Activated CD4-positive, alpha-beta T cell treated with anti-CD3 and anti-CD28 coated beads for 24 hours (primary cell): ENCODE measurements at regions not wholly inside any gene's neighbourhood (a gene's known extent, or its start where the extent isn't known, plus 50 kb on each side); places are given as distances from the start of the nearest gene placed in this dataset.
A peak's percentile ranks its signal among the peaks of the same experiment; 100 is the strongest.
"Not testable (repeated sequence)": the region's sequence is repeated elsewhere in the genome, so short reads cannot be mapped to it uniquely, and the experiment has no call there.

Experiments
- DNase-seq, 2 donors: peaks; one replicate each; pipeline ENCODE4 v3.0.0-alpha.2; 2020; ENCODE audit warnings: low read depth in 2 of 2

DNA sequence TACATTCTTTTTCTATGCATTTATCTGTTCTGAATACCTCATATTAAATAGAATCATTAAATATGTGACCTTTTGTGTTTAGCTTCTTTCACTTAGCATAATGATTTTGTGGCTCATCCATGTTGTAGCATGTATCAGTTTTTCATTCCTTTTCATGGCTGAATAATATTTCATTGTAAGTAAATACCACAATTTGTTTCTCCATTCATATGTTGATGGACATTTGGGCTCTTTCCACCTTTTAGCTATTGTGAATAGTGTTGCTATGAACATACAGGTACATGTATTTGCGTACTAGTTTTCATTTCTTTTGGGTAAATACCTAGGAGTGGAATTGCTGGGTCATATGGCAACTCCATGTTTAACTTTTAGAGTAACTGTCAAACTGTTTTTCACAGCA lies 85.1 kb downstream of the GNL3L start:
- DNase-seq, result no peak

DNA sequence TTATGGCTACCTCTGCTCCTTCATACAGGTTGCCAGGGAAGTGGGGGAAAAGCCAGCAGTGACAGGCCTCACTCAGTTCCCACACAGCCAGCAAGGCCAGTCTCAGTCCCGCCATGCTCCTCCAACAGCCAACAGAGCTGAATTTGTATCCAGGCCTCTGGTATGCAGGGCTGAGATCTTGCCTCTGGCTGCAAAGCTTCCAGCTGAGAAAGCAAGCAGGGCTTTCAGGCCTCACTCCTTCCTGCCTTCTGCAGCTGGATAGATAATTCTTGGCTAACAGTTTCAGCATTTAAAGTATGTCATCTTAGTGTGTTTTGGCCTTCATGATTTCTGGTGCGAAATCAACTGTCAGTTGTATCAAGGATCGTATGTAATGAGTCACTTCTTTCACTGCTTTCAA lies 103.6 kb downstream of the GNL3L start:
- no peak for DNase-seq

GRCh38 chrX:54639018-54639345 lies 109.0 kb downstream of the GNL3L start:
- DNase-seq, result no peak

GRCh38 chrX:54639346-54640102 lies 109.5 kb downstream of the GNL3L start:
- peak; percentile 88 to 89 for DNase-seq

- no peak for DNase-seq
Observed at GRCh38 chrX:54640103-54640690, 110.2 kb downstream of the GNL3L start.

- no peak for DNase-seq
Observed at GRCh38 chrX:54640736-54641135, 110.7 kb downstream of the GNL3L start.

- no peak for DNase-seq
Observed at GRCh38 chrX:54641530-54641929, 111.5 kb downstream of the GNL3L start.

GRCh38 chrX:54647607-54648006 lies 117.6 kb downstream of the GNL3L start:
- not testable (repeated sequence) for DNase-seq

DNA sequence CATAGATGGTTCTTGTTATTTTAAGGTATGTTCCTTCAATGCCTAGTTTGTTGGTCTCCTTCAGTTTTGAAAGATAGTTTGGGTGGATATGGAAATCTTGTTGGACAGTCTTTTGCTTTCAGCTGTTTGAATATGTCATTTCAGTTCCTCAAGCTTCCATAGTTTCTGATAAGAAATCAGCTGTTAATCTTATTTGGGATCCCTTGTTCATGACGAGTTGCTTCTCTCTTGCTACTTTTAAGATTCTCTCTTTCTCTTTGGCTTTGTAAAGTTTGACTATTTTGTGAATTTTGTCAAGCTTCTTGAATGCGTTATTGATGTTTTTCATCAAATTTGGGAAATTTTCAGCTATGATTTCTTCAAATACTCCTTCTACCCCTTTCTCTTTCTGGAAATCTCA lies 129.5 kb downstream of the GNL3L start:
- DNase-seq, result no peak

DNA sequence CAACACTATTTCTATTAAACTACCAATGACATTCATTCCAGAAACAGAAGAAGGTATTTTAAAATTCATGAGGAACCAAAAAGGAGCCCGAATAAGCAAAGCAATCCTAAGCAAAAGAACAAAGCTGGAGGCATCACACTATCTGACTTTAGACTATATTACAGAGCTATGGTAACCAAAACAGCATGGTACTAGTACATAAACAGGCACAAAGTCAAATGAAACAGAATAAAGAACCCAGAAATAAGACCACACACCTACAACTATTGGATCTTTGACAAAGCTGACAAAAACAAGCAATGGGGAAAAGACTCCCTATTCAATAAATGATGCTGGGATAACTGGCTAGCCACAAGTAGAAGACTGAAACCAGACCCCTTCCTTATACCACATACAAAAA lies 122.3 kb downstream of the ITIH6 start:
- no peak for DNase-seq

DNA sequence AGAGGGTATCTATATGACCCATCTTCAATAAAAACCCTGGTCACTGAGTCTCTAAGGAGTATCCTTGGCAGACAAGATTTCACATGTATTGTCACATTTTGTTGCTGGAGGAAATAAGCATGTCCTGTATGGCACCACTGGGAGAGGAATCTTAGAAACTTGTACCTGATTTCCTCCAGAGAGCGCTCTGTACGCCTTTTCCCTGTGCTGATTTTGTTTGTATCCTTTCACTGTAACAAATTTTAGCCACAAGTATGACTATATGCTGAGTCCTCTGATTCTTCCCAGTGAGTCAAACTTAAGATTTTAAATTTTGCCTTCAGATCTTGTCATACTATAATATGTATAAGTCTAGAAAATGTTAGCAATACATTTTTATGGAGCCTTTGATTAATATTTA lies 102.8 kb downstream of the ITIH6 start:
- DNase-seq, result no peak

DNA sequence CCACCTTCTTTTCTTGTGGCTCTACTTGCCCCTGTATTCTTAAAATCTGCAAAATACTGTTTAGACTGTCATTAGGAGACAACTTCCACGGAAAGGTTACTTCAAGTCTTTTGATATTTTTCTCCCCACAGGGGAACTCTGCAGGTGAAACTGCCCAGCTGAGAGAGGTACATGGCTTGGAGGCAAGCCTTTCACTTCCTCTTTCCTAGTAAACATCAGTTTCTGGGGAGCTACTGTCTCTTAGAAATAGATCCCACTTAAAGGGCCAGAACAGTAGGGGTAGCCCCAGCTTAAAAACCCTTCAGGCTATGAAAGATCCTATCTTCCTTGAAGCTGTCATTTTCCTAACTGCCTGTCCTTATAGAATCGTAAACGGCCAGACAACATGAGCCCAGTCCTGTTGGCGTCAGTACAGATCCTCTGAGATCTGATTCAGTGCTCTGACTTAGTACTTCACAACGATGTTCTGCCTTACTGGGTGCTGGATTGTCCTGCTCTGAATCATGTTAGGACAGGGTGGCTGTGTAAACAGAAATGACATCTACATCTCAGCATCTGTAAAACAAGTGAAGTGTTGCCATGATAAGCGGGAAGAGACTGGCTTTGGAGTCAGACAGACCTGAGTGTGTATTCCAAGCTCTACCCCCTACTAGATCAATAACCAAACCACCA lies 102.1 kb downstream of the ITIH6 start:
- no peak for DNase-seq
